HepG2 (cell line): ENCODE measurements at regions not wholly inside any gene's neighbourhood (a gene's known extent, or its start where the extent isn't known, plus 50 kb on each side); places are given as distances from the start of the nearest gene placed in this dataset.
A peak's percentile ranks its signal among the peaks of the same experiment; 100 is the strongest.

Source experiments
- ATAC-seq: fragments of 200-7000 bp; cut with Tn5 transposase; 3 replicates; pipeline ENCODE4 v1.9.1; 2020; ENCODE audit warnings: mild to moderate bottlenecking, moderate library complexity
- BruUV-seq: library from RNA; stranded (reverse); fragments of 400-500 nt; replicated peaks from 2 replicates; lab custom pipeline; 2021; lab: Mats Ljungman, UMichigan
- CTCF ChIA-PET: fragments of 300-600 bp; formaldehyde crosslinking; extraction: SDS; loops from one replicate; lab custom pipeline; 2021; ENCODE audit warnings: low total read pairs, inconsistent platforms, low intra/inter-chr PET ratio; lab: Yijun Ruan, JAX
- POLR2A ChIA-PET: fragments of 350-600 bp; sonication (Branson Sonifier 250); formaldehyde crosslinking; loops from one replicate; lab custom pipeline; 2020; ENCODE audit warnings: antibody characterized with exemption, inconsistent platforms; lab: Yijun Ruan, JAX
- DNase-seq: peaks from one replicate; pipeline ENCODE4 v3.0.0-alpha.2; 2015; ENCODE audit warnings: low spot score
- FAIRE-seq: peaks from 3 replicates; lab custom pipeline; 2011; peaks lifted over from hg19 to GRCh38; lab: Jason Lieb, UNC
- H2AFZ ChIP-seq: one replicate; pipeline ENCODE4 v1.6.1; 2011; ENCODE audit warnings: low read length, inconsistent platforms
- H3K27ac ChIP-seq: fragments of 300-600 bp; 3 replicates; pipeline ENCODE4 v1.8.0; 2011; ENCODE audit warnings: mixed run types, mild to moderate bottlenecking, mixed read lengths, low read length, inconsistent platforms; ENCODE audit not compliant: insufficient read depth; ENCODE audit errors: extremely low read length
- H3K27me3 ChIP-seq, 2 experiments: fragments of 200-600 bp in 1 of 2; 2 replicates in 1 of 2; 3 replicates in 1 of 2; pipeline versions ENCODE4 v1.6.0 to v1.8.0; 2011; ENCODE audit warnings: low read length in 2 of 2, mild to moderate bottlenecking in 2 of 2, moderate library complexity in 2 of 2, inconsistent platforms in 1 of 2; ENCODE audit not compliant: insufficient read depth in 2 of 2, control insufficient read depth in 1 of 2
- H3K36me3 ChIP-seq, 2 experiments: fragments of 200-600 bp in 1 of 2; replicated peaks in 1 of 2; 2 replicates in 1 of 2; 3 replicates in 1 of 2; pipeline versions ENCODE4 v1.5.1 to v1.8.0; 2011; ENCODE audit warnings: low read length in 2 of 2, inconsistent platforms in 1 of 2; ENCODE audit not compliant: insufficient read depth in 2 of 2, control insufficient read depth in 1 of 2
- H3K4me1 ChIP-seq: 2 replicates; pipeline ENCODE4 v1.5.1; 2012; ENCODE audit warnings: low read length, inconsistent platforms; ENCODE audit not compliant: insufficient read depth
- H3K4me2 ChIP-seq: 2 replicates; pipeline ENCODE4 v1.6.0; 2011; ENCODE audit warnings: low read depth, low read length, inconsistent platforms
- H3K4me3 ChIP-seq, 3 experiments: fragments of 200-600 bp in 1 of 3; sonication (generic), shearing (Covaris generic) in 1 of 3; replicated peaks in 1 of 3; 2 replicates each; pipeline ENCODE4 v1.5.1; 2011 to 2016; ENCODE audit warnings: low read length in 3 of 3, inconsistent platforms in 2 of 3, low read depth in 2 of 3, mild to moderate bottlenecking in 2 of 3, control low read depth in 1 of 3, mixed read lengths in 1 of 3; ENCODE audit not compliant: insufficient read depth in 1 of 3
- H3K79me2 ChIP-seq: one replicate; pipeline ENCODE4 v1.6.1; 2011; ENCODE audit warnings: low read length, inconsistent platforms; ENCODE audit not compliant: insufficient read depth
- H3K9ac ChIP-seq: 2 replicates; pipeline ENCODE4 v1.6.0; 2011; ENCODE audit warnings: mild to moderate bottlenecking, low read depth, low read length, inconsistent platforms; ENCODE audit not compliant: insufficient read depth
- H3K9me3 ChIP-seq: 2 replicates; pipeline ENCODE4 v1.5.1; 2012; ENCODE audit warnings: mild to moderate bottlenecking, low read length
- H4K20me1 ChIP-seq: 2 replicates; pipeline ENCODE4 v1.6.0; 2011; ENCODE audit warnings: inconsistent platforms, mild to moderate bottlenecking, low read length, moderate library complexity; ENCODE audit not compliant: insufficient read depth
- ARID5B ChIP-seq: IDR thresholded peaks from 2 replicates; pipeline ENCODE4 v1.4.0; 2020; ENCODE audit warnings: mild to moderate bottlenecking, missing genetic modification reagents
- CCDC6 ChIP-seq: sonication (generic); formaldehyde crosslinking; IDR thresholded peaks from 2 replicates; pipeline ENCODE4 v1.8.1; 2022; ENCODE audit warnings: mild to moderate bottlenecking, missing genetic modification reagents, moderate library complexity
- GABPB1 ChIP-seq: IDR thresholded peaks from 2 replicates; pipeline ENCODE4 v1.6.1; 2016; ENCODE audit warnings: mild to moderate bottlenecking, missing genetic modification reagents, moderate library complexity, missing compliant biosample characterization
- MAFF ChIP-seq: IDR thresholded peaks from 2 replicates; pipeline ENCODE4 v1.6.1; 2011; ENCODE audit warnings: low read depth, low read length, improper control_type of control experiment
- MAFK ChIP-seq, 2 experiments: IDR thresholded peaks in 1 of 2; conservative IDR thresholded peaks in 1 of 2; 2 replicates each; pipeline ENCODE4 v1.6.1; 2011; ENCODE audit warnings: improper control_type of control experiment in 2 of 2, low read length in 2 of 2
- NKX3-1 ChIP-seq: sonication (generic); formaldehyde crosslinking; IDR thresholded peaks from 2 replicates; pipeline ENCODE4 v1.5.0; 2020; ENCODE audit warnings: missing genetic modification reagents
- SCMH1 ChIP-seq: sonication (generic); formaldehyde crosslinking; IDR thresholded peaks from 2 replicates; pipeline ENCODE4 v1.9.0; 2021; ENCODE audit warnings: missing genetic modification reagents, mild to moderate bottlenecking, borderline replicate concordance
- TRIM24 ChIP-seq: sonication (generic); formaldehyde crosslinking; IDR thresholded peaks from 2 replicates; pipeline ENCODE4 v1.8.0; 2022; ENCODE audit warnings: mild to moderate bottlenecking, missing genetic modification reagents
- ZFYVE20 ChIP-seq: sonication (generic); formaldehyde crosslinking; IDR thresholded peaks from 2 replicates; pipeline ENCODE4 v1.8.0; 2023; ENCODE audit warnings: low read depth, mild to moderate bottlenecking, moderate library complexity, missing genetic modification reagents, borderline replicate concordance
- ZNF230 ChIP-seq: sonication (generic); formaldehyde crosslinking; IDR thresholded peaks from 2 replicates; pipeline ENCODE4 v1.4.0; 2020; ENCODE audit warnings: mild to moderate bottlenecking, missing genetic modification reagents
- ZNF768 ChIP-seq: sonication (generic); formaldehyde crosslinking; IDR thresholded peaks from 2 replicates; pipeline ENCODE4 v1.4.0; 2020; ENCODE audit warnings: missing genetic modification reagents
- ZSCAN31 ChIP-seq: sonication (generic); formaldehyde crosslinking; IDR thresholded peaks from 2 replicates; pipeline ENCODE4 v1.5.0; 2020; ENCODE audit warnings: low read depth, mild to moderate bottlenecking, missing genetic modification reagents
- WGBS: methylation state at CpG from one replicate; pipeline ENCODE4 v1.1.6; 2017; ENCODE audit warnings: low lambda C conversion rate; 5-methylcytosine and 5-hydroxymethylcytosine counted together
- in situ Hi-C: cut with HindIII; loops from 2 replicates; pipeline ENCODE4 v1.10.0; 2017; ENCODE audit warnings: low pct_unique_long_range_greater_than_20kb; ENCODE audit not compliant: extremely low pct_ligation_motif_present
- intact Hi-C: fragments of 100-400 bp; cut with micrococcal nuclease; formaldehyde crosslinking; loops from one replicate; pipeline ENCODE4 v1.10.0; 2022; ENCODE audit not compliant: unreplicated experiment
- TF ChIP-seq, protein P1 (sequence below): IDR thresholded peaks from 2 replicates; pipeline ENCODE4 v1.6.1; 2016; ENCODE audit warnings: missing compliant biosample characterization, missing genetic modification reagents, borderline replicate concordance

DNA sequence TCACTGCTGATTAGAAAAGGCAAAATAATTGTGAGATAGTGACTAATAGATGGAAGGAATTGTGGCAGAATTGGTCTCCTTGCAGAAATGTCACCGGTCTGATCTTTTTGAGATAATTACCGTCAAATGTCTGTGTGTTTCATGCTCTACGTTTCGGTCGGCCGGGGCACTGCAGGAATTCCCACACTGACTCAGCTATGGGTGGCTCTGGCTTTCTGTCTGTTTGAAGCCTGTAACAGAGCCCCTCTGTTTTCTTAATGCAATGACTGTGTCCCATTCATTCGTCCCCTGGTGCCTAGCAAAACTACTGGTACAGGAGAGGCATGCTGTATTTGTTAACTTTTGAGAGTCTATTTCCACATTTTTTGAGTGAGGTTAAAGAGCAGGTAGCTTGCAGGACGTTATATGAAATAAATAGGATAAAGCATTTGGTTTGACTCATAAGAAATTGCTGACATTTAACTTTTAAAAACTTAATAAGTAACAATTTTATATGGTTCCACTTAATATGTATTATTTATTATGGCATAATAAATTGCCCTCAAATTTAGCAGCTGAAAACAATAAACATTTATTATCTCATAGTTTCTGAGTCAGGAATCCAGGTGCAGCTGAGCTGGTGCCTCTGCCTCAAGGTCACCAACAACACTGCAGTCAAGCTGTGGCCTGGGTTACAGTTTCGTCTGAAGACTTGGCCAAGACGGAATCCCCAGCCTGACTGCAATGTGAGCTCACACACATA is 53.3 kb upstream of the CTBP2 start:
- ATAC-seq (no peak), DNase-seq (no peak), FAIRE-seq (no peak)
- H3K27ac ChIP-seq: no peak overlapping the region
- H3K9me3 ChIP-seq: no peaks in the 10 kb centered on the region
- H3K79me2 ChIP-seq: no peaks in the 10 kb centered on the region
- H3K4me3 ChIP-seq: no peak overlapping the region
- in situ Hi-C loops (no loop called here), intact Hi-C loops (no loop called here)
- H3K27me3 ChIP-seq: peaks cover 1 to 26% of the 10 kb centered on the region in 2 experiments; a peak in 3 of 5 replicates
- no peak overlapping the region for H2AFZ ChIP-seq
- ChIA-PET CTCF (no interaction called here), POLR2A (no interaction called here)
- no peaks in the 10 kb centered on the region for H3K36me3 ChIP-seq
- no peaks in the 10 kb centered on the region for H3K4me1 ChIP-seq
- no peak overlapping the region for H3K4me2 ChIP-seq
- H4K20me1 ChIP-seq: no peaks in the 10 kb centered on the region
- TF ChIP-seq ZSCAN31 (CRISPR knock-in tag) (no peak), NKX3-1 (CRISPR knock-in tag) (no peak), ZFYVE20 (no peak), GABPB1 (no peak), CCDC6 (CRISPR knock-in tag) (no peak), ZNF230 (CRISPR knock-in tag) (no peak), SCMH1 (CRISPR knock-in tag) (no peak), ZNF768 (no peak), MAFF (peak; percentile 59; the same call in 1 of the 2 replicates), TRIM24 (CRISPR knock-in tag) (no peak), ARID5B (no peak), MAFK (conservative IDR thresholded peaks at IDR 0.05 in 1 of 2, IDR thresholded peaks at IDR 0.05 in 1 of 2; ENCODE audit: low read length in 2 of 2) (peak; percentile 52 to 79)
- TF ChIP-seq, protein P1, sequence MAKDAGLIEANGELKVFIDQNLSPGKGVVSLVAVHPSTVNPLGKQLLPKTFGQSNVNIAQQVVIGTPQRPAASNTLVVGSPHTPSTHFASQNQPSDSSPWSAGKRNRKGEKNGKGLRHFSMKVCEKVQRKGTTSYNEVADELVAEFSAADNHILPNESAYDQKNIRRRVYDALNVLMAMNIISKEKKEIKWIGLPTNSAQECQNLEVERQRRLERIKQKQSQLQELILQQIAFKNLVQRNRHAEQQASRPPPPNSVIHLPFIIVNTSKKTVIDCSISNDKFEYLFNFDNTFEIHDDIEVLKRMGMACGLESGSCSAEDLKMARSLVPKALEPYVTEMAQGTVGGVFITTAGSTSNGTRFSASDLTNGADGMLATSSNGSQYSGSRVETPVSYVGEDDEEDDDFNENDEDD (CRISPR knock-in tag): no peak
- BruUV-seq: no TSS peak
- no peak overlapping the region for H3K9ac ChIP-seq
- WGBS: 26% methylated on average over 10 of the region's 10 CpGs
